H9 (cell line): ENCODE measurements at regions not wholly inside any gene's neighbourhood (a gene's known extent, or its start where the extent isn't known, plus 50 kb on each side); places are given as distances from the start of the nearest gene placed in this dataset.
"Not testable (repeated sequence)": the region's sequence is repeated elsewhere in the genome, so short reads cannot be mapped to it uniquely, and the experiment has no call there.

Source experiments
- DNase-seq: peaks from one replicate; pipeline ENCODE4 v3.0.0-alpha.2; 2017
- H2AFZ ChIP-seq: one replicate; pipeline ENCODE4 v1.6.1; 2013; ENCODE audit warnings: mild to moderate bottlenecking, low read length, control low read depth, moderate library complexity
- H2AK5ac ChIP-seq: 2 replicates; pipeline ENCODE4 v1.6.1; 2013; ENCODE audit warnings: low read length, control low read depth, mixed read lengths; ENCODE audit not compliant: insufficient read length
- H2BK120ac ChIP-seq: one replicate; pipeline ENCODE4 v1.6.1; 2013; ENCODE audit warnings: low read depth, mild to moderate bottlenecking, low read length, control low read depth, inconsistent platforms; ENCODE audit not compliant: poor library complexity, severe bottlenecking
- H2BK12ac ChIP-seq: 2 replicates; pipeline ENCODE4 v1.6.1; 2013; ENCODE audit warnings: low read length, control low read depth, mixed read lengths, low read depth; ENCODE audit not compliant: insufficient read length
- H2BK15ac ChIP-seq: 2 replicates; pipeline ENCODE4 v1.6.1; 2013; ENCODE audit warnings: low read depth, low read length, control low read depth
- H2BK20ac ChIP-seq: one replicate; pipeline ENCODE4 v1.6.1; 2013; ENCODE audit warnings: low read depth, mild to moderate bottlenecking, low read length, control low read depth, inconsistent platforms; ENCODE audit not compliant: poor library complexity, severe bottlenecking
- H2BK5ac ChIP-seq: 2 replicates; pipeline ENCODE4 v1.6.1; 2013; ENCODE audit warnings: low read length, control low read depth, mixed read lengths; ENCODE audit not compliant: insufficient read length
- H3K14ac ChIP-seq: 2 replicates; pipeline ENCODE4 v1.6.1; 2013; ENCODE audit warnings: low read length, control low read depth; ENCODE audit not compliant: insufficient read depth
- H3K18ac ChIP-seq: 2 replicates; pipeline ENCODE4 v1.6.1; 2013; ENCODE audit warnings: low read depth, mild to moderate bottlenecking, mixed read lengths, low read length, control low read depth; ENCODE audit not compliant: insufficient read length
- H3K23ac ChIP-seq: 2 replicates; pipeline ENCODE4 v1.6.1; 2013; ENCODE audit warnings: low read length, control low read depth, mixed read lengths, low read depth; ENCODE audit not compliant: insufficient read length
- H3K23me2 ChIP-seq: 2 replicates; pipeline ENCODE4 v1.6.1; 2013; ENCODE audit warnings: low read depth, mild to moderate bottlenecking, mixed read lengths, low read length, control low read depth; ENCODE audit not compliant: insufficient read length, poor library complexity, severe bottlenecking
- H3K27ac ChIP-seq: 2 replicates; pipeline ENCODE4 v1.5.1; 2013; ENCODE audit warnings: low read length, control low read depth, mixed read lengths, low read depth; ENCODE audit not compliant: insufficient read length
- H3K27me3 ChIP-seq: 2 replicates; pipeline ENCODE4 v1.6.1; 2013; ENCODE audit warnings: low read length, control low read depth, inconsistent platforms; ENCODE audit not compliant: insufficient read depth
- H3K4ac ChIP-seq: 2 replicates; pipeline ENCODE4 v1.6.1; 2013; ENCODE audit warnings: low read depth, mild to moderate bottlenecking, control low read depth, inconsistent platforms, low read length, moderate library complexity
- H3K4me1 ChIP-seq: 2 replicates; pipeline ENCODE4 v1.6.1; 2013; ENCODE audit warnings: low read length, control low read depth, inconsistent platforms; ENCODE audit not compliant: insufficient read depth
- H3K4me2 ChIP-seq: 2 replicates; pipeline ENCODE4 v1.6.1; 2013; ENCODE audit warnings: low read length, control low read depth, mixed read lengths; ENCODE audit not compliant: insufficient read length, insufficient read depth
- H3K56ac ChIP-seq: 2 replicates; pipeline ENCODE4 v1.6.1; 2013; ENCODE audit warnings: low read depth, mild to moderate bottlenecking, mixed read lengths, low read length, control low read depth; ENCODE audit not compliant: insufficient read length
- H3K79me1 ChIP-seq: 2 replicates; pipeline ENCODE4 v1.6.1; 2013; ENCODE audit warnings: low read depth, mild to moderate bottlenecking, moderate library complexity, low read length, control low read depth, inconsistent platforms; ENCODE audit not compliant: insufficient read depth, poor library complexity, severe bottlenecking
- H3K79me2 ChIP-seq: 2 replicates; pipeline ENCODE4 v1.6.1; 2013; ENCODE audit warnings: low read length, control low read depth, inconsistent platforms; ENCODE audit not compliant: insufficient read depth
- H3K9ac ChIP-seq: 2 replicates; pipeline ENCODE4 v1.6.1; 2013; ENCODE audit warnings: low read length, control low read depth, mixed read lengths; ENCODE audit not compliant: insufficient read length; ENCODE audit errors: extremely low read depth
- H3K9me3 ChIP-seq: one replicate; pipeline ENCODE4 v1.6.1; 2013; ENCODE audit warnings: low read depth, low read length, inconsistent platforms; ENCODE audit not compliant: control insufficient read depth
- H3T11ph ChIP-seq: one replicate; pipeline ENCODE4 v1.6.1; 2013; ENCODE audit warnings: mild to moderate bottlenecking, low read length, control low read depth, inconsistent platforms
- H4K20me1 ChIP-seq: one replicate; pipeline ENCODE4 v1.6.1; 2013; ENCODE audit not compliant: control insufficient read depth, insufficient read length, insufficient read depth
- H4K5ac ChIP-seq: 2 replicates; pipeline ENCODE4 v1.6.1; 2013; ENCODE audit warnings: low read depth, mild to moderate bottlenecking, mixed read lengths, low read length, control low read depth; ENCODE audit not compliant: insufficient read length
- H4K8ac ChIP-seq: replicated peaks from 2 replicates; pipeline ENCODE4 v1.6.1; 2013; ENCODE audit warnings: low read length, control low read depth, mixed read lengths, low read depth; ENCODE audit not compliant: insufficient read length
- H4K91ac ChIP-seq: 2 replicates; pipeline ENCODE4 v1.6.1; 2013; ENCODE audit warnings: low read depth, mild to moderate bottlenecking, moderate library complexity, mixed read lengths, low read length, control low read depth; ENCODE audit not compliant: insufficient read length
- H3K27ac Mint-ChIP-seq, 3 experiments: 2 replicates in 2 of 3; 3 replicates in 1 of 3; pipeline ENCODE4 v1.8.0; 2020 to 2021; ENCODE audit warnings: mixed read lengths in 3 of 3, mild to moderate bottlenecking in 1 of 3, moderate library complexity in 1 of 3
- H3K27me3 Mint-ChIP-seq: 2 replicates; pipeline ENCODE4 v1.8.0; 2021; ENCODE audit warnings: low read depth, mild to moderate bottlenecking, moderate library complexity, mixed read lengths
- H3K36me3 Mint-ChIP-seq, 3 experiments: 2 replicates in 2 of 3; 3 replicates in 1 of 3; pipeline ENCODE4 v1.8.0; 2020 to 2021; ENCODE audit warnings: low read depth in 3 of 3, mixed read lengths in 3 of 3; ENCODE audit not compliant: insufficient read depth in 1 of 3
- H3K4me1 Mint-ChIP-seq, 2 experiments: 2 replicates each; pipeline ENCODE4 v1.8.0; 2020; ENCODE audit warnings: mixed read lengths in 2 of 2
- H3K4me3 Mint-ChIP-seq, 2 experiments: 2 replicates in 1 of 2; 3 replicates in 1 of 2; pipeline ENCODE4 v1.8.0; 2020 to 2021; ENCODE audit warnings: mild to moderate bottlenecking in 2 of 2, mixed read lengths in 2 of 2, moderate library complexity in 1 of 2
- H3K9me3 Mint-ChIP-seq, 2 experiments: 2 replicates in 1 of 2; 3 replicates in 1 of 2; pipeline ENCODE4 v1.8.0; 2020; ENCODE audit warnings: mild to moderate bottlenecking in 2 of 2, mixed read lengths in 2 of 2, moderate library complexity in 1 of 2
- CTCF ChIP-seq: fragments of 200-600 bp; sonication (generic); conservative IDR thresholded peaks from 3 replicates; pipeline ENCODE4 v1.8.0; 2021; ENCODE audit warnings: antibody characterized with exemption, mild to moderate bottlenecking
- WGBS: extraction: QIAGEN DNeasy Blood & Tissue Kit; methylation state at CpG from one replicate; pipeline ENCODE4 v1.1.7; 2013; ENCODE audit warnings: missing lambda C conversion rate, low lambda C conversion rate, mixed read lengths; ENCODE audit not compliant: insufficient read length; ENCODE audit errors: extremely low coverage; 5-methylcytosine and 5-hydroxymethylcytosine counted together

GRCh38 chr10:59047957-59048618 lies 128.4 kb upstream of the PHYHIPL start:
- Mint-ChIP-seq H3K9me3 (peaks cover 18 to 21% of the 10 kb centered on the region in 2 experiments; a peak in 4 of 5 replicates), H3K4me1 (peaks cover 7 to 8% of the 10 kb centered on the region in 2 experiments), H3K4me3 (no peak overlapping the region), H3K36me3 (peaks cover 0 to 14% (median 2%) of the 10 kb centered on the region in 3 experiments; a peak in 4 of 7 replicates), H3K27me3 (peaks cover 2% of the 10 kb centered on the region; the same call in 1 of the 2 replicates), H3K27ac (no peak overlapping the region)
- Histone ChIP-seq H3K27ac (no peak overlapping the region), H2BK12ac (no peak overlapping the region), H3K4me2 (no peak overlapping the region), H3T11ph (no peak overlapping the region), H3K23ac (no peak overlapping the region), H2AFZ (no peak overlapping the region), H3K79me1 (no peaks in the 10 kb centered on the region), H2BK20ac (no peak overlapping the region), H4K8ac (no peak overlapping the region), H3K9me3 (no peaks in the 10 kb centered on the region), H2BK120ac (no peak overlapping the region), H3K14ac (no peak overlapping the region), H2AK5ac (no peak overlapping the region), H3K56ac (no peak overlapping the region), H3K23me2 (no peaks in the 10 kb centered on the region), H4K5ac (no peak overlapping the region), H3K9ac (no peak overlapping the region), H4K91ac (no peak overlapping the region), H3K79me2 (no peaks in the 10 kb centered on the region), H3K4ac (no peak overlapping the region), H3K18ac (no peak overlapping the region), H3K27me3 (no peaks in the 10 kb centered on the region), H2BK5ac (no peak overlapping the region), H4K20me1 (no peaks in the 10 kb centered on the region), H2BK15ac (no peak overlapping the region), H3K4me1 (no peaks in the 10 kb centered on the region)
- no CpG with 5 or more reads among the region's 5 CpGs for WGBS
- no peak for DNase-seq
- no peak for TF ChIP-seq CTCF

GRCh38 chr10:59053502-59053901 lies 122.9 kb upstream of the PHYHIPL start:
- not testable (repeated sequence) for DNase-seq, H3K9me3 ChIP-seq, H3K9ac ChIP-seq, H3K23ac ChIP-seq, H3K18ac ChIP-seq, H2BK120ac ChIP-seq, H3K27ac Mint-ChIP-seq, H3K79me1 ChIP-seq, H3K27me3 ChIP-seq, H3K4me2 ChIP-seq, H4K91ac ChIP-seq, H2AFZ ChIP-seq, H3K56ac ChIP-seq, H4K20me1 ChIP-seq, H3K27ac ChIP-seq, H2BK5ac ChIP-seq, H3T11ph ChIP-seq, H3K27me3 Mint-ChIP-seq, H3K4ac ChIP-seq, H4K8ac ChIP-seq, H3K79me2 ChIP-seq, H2AK5ac ChIP-seq, H2BK12ac ChIP-seq, H2BK20ac ChIP-seq, H3K4me3 Mint-ChIP-seq, H3K23me2 ChIP-seq, H4K5ac ChIP-seq, H3K14ac ChIP-seq, H2BK15ac ChIP-seq, H3K4me1 Mint-ChIP-seq, H3K4me1 ChIP-seq
- WGBS, result no CpG with 5 or more reads among the region's 2 CpGs
- Mint-ChIP-seq H3K36me3 (peaks cover 0 to 19% (median 6%) of the 10 kb centered on the region in 3 experiments; a peak in 4 of 7 replicates), H3K9me3 (peaks cover 24 to 25% of the 10 kb centered on the region in 2 experiments)
